ENCODE measurements at regions not wholly inside any gene's neighbourhood (a gene's known extent, or its start where the extent isn't known, plus 50 kb on each side); places are given as distances from the start of the nearest gene placed in this dataset.

- TF ChIP-seq CTCF (IDR thresholded peaks at IDR 0.05): no peak
- TF ChIP-seq POLR2A (IDR thresholded peaks at IDR 0.05): no peak
- no peak for TF ChIP-seq POLR2AphosphoS5 (IDR thresholded peaks at IDR 0.05)
Measured at GRCh38 chr3:30356866-30357753, 249.3 kb upstream of the TGFBR2 start.
